HPDE6-E6E7 (cell line): ENCODE measurements at regions not wholly inside any gene's neighbourhood (a gene's known extent, or its start where the extent isn't known, plus 50 kb on each side); places are given as distances from the start of the nearest gene placed in this dataset.

ENCODE experiments used
- DNase-seq: peaks from one replicate; pipeline ENCODE4 v3.0.0; 2011; ENCODE audit warnings: missing footprints; ENCODE audit errors: extremely low spot score

DNA sequence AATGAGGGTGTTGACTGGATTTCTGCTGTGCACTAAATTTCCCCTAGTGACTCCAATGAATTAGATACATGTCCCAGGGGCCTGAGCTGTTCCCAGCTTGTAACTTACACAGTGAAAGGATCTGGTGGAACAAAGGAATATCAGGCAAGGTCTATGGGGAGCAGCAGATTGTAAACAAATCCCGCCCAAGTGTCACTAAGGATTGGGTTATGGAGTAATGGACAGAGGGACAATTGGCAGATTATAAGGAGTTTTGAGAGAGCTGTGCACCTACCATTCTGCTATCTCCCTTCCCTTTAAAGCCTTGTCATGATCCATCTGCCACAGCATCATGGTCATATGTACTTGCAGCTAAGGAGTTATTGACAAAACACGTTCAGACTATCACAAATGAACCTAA lies 183.0 kb downstream of the RAB11FIP2 start:
- DNase-seq = no peak

DNA sequence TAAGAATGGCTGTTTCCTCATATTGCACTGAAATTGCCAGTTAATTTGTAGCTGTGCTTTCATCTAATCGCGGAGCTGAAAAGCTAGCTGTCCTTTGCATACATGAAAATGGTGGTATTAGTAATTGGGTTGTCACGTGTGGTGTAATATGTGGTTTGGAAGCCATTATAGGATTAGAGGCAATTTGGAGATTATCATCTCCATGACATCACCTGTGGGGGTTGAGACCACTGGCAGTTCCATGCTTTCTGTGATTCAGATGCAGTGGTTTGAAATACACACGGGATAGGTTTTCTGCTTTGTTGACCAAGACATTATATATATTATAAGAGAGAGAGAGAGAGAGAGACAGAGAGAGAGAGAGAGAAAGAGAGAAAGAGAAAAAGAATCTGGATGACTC lies 180.8 kb downstream of the RAB11FIP2 start:
- no peak for DNase-seq

DNA sequence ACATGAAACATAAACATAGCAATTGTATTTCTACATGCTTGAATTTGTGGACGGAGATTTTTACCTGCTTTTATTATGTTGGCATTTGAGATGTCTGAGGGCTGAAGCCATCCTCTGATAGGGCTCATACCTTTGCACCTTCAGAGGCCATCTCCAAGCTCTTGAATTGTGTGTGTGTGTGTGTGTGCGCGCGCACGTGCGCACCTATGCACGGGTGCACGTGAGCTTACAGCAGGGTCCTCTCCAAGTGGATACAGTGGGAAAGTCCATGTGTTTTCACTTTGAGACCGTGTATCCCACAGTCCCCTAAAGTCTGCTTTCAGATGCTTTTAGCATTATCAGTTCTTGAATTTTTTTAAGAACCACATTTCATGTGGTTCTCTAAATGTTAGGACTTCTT lies 178.6 kb downstream of the RAB11FIP2 start:
- no peak for DNase-seq

DNA sequence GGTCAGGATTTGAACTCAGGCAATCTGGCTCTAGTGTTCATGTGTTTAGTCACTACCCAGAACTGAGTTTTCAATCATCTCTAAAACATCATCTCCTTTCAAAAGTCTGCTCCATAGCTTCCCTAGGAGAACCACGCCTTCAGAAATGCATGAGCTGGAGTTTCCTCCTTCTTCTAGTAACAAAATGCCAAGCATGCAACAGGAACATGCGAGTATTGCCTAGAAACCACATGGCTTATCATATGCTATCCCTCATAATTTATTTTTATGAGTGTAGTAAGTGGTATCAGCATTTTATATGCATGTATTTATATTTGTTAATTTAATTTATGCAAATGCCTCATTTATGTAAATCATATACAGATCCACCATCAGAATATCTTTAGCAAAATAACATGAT lies 170.9 kb downstream of the RAB11FIP2 start:
- DNase-seq = no peak

DNA sequence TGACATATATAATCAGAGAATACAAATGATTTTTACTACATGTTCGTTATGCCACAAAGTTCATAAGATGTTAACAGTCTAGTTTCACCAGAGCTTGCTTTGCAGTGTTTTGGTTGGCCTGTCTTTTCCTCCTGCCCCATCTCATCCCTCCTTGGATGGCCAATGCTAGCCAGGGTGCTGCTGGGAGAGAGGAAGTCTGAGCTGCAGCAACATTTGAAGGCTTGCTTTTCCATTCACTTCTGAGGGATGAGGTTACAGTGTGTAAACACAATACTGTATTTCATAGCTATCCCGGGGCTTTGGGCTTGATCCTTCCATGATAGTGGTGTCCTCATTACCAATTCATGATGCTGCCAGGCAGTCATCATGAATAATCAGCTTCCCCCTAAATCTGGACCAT lies 170.5 kb downstream of the RAB11FIP2 start:
- DNase-seq = no peak

DNA sequence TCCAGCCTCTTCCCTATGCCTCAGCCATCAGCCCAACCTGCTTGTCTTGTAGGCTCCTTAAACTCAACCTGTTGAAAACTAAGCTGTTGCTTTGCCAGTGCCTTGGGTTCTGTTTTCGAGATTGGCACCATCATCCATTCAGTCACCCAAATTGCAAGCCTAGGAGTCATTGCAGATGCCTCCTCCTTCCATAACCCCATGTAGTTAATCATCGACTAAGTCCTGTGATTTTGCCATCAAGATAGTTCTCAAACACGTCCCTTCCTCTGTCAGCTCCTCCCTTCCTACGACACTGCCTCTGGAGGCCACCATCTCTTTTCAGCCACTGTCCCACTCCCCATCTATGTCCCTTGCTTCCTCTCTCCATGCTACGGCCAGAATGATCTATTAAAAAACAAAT lies 168.1 kb downstream of the RAB11FIP2 start:
- DNase-seq = no peak

DNA sequence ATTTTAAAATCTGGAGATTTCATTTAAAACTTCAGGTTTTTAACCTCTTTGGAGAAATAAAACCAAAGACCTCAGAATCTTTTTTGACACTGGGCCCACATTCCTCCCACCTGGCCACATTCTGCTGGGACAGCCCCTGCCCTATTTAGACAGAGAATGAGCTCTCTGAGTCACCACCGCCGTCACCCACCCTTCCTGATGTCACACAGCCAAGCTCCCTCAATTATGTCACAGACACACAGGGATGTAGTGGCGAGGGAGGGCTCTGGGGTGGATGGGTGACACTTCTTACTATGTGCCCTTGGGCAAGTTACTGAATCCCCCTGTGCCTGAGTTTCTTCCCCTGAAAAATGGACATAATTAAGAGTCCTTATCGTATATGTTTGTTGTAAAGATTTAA lies 162.6 kb downstream of the RAB11FIP2 start:
- no peak for DNase-seq

DNA sequence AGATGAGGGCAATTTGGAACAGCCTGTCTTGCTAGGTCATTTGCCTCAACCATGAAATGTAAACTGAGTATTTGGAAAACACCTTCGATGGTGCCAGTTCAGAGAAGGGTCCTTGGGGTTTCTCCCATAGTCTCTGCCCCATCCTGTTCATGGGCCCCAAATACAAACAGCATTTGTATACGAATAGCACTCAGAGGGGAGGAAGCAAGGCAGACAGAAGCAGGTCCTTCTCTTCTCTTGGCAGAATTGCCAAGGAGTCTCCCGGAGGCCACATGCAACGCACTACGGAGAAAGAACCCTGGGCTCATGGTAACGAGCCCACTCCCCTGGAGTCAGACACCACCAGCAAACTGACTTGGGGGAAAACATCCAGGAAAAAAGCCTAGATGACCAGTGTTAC lies 162.1 kb downstream of the RAB11FIP2 start:
- no peak for DNase-seq

DNA sequence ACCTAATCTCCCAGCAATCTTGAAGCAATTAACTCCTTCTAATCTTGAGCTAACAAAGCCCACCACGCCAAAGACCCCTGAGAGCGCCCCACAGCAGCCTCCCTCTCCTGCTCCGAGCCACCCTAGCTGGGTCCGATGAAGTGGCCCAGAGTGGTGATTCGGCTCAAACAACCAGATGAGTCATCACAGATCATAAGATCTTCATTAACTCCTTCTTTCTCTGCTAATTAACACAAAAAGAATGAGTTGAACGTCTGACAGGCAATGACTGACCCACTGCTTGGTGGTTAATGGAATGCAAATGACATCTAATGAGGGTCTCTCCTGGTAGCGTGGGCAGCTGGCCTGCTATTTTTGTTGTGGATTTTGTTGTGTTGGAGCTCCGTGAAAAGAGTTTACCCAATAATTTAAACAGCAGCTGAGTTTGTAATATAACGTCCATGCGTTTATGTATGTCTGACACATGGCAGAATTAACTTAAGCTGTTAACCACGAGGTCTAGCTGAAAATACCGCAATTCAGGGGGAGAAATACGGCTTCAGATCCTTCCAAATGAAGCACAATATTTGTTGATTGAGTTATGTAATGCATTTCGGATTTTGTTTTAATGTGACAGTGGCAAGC lies 161.4 kb downstream of the RAB11FIP2 start:
- DNase-seq = no peak

DNA sequence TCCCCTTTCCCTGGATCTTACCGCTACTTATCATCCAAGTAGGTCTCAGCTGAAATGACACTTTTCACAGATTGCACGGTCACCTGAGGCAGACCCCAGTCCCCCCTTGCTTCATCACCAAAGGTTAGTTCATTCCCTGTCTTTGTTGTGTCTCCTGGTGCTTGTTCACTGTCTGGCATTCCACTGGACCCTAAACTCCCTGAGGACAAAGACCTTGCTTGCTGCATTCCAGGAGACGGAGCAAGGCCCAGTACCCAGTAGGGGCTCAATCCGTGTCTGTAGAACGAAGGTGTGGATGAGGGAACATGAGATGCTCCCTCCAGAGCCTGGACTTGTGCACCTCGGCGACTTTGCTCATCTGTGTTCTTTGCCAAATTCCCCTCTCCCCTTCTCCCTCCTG lies 160.0 kb downstream of the RAB11FIP2 start:
- no peak for DNase-seq

DNA sequence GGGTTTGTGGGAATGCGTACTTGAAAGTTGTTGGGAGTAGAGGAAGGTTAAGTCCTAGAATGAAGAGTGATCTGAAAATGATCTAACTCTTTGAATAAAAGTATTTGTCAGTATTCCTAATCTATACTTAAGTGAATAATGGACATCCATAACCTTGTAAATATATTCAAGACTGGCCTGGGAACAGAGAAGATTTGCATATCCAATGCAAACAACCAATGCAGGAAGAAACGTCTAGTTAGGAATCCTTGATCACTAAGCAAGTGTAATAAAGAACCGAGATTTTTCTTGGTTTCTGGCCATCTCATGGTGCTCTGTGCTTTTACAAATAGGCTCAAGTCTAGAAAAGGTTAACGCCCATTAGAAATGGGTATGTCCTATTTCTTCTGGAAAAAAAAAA lies 157.1 kb downstream of the RAB11FIP2 start:
- no peak for DNase-seq

DNA sequence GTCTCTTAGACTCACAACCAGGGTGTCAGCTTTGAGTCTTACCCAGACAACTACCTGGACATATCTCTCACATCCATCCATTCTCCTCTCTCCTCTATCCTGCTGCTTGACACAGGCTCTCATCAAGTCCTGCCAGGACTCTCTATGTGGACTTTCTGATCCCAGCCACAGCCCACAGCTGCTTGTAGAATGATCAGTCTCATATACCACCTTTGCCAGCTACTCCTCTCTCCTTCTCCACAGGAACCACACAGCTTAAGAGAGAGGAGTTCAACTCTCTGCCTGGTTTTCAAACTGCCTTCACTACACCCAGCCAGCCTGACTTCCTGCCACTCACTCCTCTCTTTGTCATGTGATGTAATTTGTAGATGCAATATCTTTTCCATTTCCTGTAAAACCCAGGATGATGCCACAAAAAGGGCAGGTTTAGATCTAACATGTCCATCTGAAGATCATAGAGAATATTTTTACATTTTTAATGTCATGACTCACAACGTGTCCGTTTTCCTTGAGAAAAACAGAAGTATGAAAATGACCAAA lies 154.0 kb downstream of the RAB11FIP2 start:
- no peak for DNase-seq

DNA sequence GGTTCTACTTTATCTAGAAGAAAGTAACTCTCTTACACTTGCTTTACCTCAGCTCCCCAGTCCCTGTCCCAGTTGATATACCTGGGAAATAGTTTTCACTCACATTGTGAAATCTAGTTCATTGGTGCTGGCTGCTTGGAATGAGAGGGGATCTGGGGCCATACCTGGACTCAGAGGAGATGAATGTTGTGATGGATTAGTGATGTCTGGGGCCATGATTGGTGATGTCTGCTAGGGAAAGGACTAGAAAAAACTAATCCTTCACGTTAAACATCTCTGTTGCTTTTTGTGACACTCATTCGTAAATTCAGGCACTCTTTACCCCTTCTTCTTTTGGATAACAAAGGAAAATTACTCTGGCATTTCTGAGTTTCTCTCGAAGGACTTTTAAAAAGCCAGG lies 152.4 kb downstream of the RAB11FIP2 start:
- no peak for DNase-seq

DNA sequence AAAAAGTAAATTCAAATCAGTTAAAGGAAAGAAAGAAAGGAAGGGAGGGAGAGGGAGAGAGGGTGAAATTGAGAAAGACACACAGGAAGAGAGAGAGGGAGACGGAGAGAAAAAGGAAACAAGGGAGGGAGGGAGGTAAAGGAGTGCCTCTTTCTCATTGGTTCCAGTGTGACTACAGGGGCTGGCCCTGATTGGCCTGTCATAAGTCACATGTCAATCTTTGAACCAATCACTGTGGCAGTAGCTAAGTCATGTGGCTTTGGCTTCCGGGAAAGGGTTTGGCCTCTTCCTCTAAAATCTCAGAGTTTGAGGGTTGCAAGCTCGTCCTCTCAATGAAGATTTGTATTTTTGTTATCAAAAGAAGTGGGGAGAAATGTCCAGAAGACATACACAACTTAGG lies 150.2 kb downstream of the RAB11FIP2 start:
- no peak for DNase-seq

DNA sequence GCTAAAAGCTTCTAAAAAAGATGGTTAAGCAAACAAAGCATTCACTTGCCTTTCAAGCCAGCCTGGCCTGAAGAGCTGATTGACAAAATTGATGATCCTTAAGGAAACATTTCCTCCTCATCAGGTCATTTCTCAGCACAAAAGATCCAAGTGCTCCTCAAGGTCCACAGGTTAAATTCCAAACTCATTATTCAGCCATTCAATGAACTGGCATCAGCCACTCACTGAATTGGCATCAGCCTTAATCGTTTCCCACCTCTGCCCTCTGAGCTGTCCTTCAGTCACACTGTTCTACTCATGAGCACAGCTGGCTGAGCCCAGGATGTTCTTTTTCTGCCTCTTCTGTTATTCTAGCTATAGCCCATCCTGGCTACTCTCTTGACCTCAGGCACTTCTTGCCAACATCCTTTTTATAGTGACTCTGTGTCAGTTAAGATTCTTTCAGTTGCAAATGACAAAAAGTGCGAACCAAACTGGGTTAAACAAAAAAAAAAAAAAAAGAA lies 147.5 kb downstream of the RAB11FIP2 start:
- no peak for DNase-seq

DNA sequence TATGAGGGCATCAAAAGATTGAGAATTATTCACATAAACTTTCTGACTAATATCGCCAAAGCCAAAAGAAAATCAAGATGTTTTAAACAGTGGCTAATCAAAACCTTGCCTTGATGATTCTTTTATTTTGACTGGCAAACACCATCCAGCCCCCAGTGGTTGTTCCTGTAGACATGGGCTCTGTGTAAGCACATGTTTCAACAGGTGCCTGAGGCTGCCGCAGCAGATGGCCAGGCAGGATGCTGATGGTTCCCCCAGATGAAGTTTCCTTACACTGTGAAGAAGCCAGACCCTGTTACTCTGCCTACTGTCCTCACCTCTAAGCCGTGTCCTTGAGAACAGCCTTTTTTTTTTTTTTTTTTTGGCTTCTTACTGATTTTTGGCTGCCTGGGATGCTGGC lies 146.5 kb downstream of the RAB11FIP2 start:
- DNase-seq = no peak

DNA sequence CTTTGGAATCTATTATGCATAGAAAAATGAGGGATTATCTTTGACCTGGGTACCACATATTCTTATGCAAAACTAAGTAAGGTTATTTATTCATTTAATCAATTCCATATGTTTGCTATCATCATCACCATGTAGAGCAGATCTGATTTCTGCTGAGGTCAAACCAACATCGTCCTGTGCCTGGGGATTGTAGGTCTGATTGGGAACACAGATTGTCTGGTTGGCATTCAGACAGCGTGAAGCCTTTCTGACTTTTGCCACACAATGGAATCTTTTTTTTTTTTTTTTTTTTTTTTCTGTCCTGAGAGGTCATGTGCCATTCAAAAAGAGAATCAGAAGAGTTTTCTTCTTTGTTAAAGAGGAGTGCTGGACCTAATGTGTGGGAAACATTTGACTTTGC lies 142.9 kb downstream of the RAB11FIP2 start:
- DNase-seq = no peak

DNA sequence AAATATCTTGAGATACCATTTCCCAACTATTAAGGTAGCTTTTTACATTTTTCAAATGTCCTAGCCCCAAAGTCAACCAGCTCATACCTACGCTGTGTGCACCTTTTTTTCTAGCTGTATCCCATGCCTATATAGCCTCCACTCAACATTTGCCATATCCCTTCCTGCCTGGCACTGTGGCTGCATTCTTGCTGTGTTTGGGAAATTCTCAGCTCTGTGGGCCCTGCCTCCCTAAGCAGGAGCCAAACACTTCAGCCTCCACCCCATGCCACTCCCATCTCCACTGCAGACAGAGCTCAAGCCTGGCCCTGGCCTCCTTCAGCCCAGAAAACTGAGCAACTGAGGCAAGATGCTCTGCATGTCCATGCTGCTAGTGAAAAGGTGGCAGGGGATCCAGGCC lies 141.3 kb downstream of the RAB11FIP2 start:
- no peak for DNase-seq

DNA sequence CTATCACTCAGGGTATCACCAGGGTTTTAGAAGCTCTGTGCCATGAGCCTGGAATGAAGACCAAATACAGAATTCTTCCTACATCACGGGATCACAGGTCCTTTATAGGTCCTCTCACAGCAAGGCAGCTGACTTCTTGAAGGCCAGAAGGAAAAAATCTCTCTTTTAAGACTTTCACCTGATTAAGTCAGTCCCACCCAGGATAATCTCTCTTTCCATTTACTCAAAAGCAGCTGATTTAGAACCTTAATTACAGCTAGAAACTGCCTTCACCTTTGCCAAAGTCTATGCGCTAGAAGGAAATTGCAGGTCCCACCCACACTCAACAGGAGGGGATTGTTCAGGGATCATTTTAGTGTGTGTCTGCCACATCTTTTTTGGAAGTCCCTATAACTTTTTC lies 135.1 kb downstream of the RAB11FIP2 start:
- DNase-seq = no peak

DNA sequence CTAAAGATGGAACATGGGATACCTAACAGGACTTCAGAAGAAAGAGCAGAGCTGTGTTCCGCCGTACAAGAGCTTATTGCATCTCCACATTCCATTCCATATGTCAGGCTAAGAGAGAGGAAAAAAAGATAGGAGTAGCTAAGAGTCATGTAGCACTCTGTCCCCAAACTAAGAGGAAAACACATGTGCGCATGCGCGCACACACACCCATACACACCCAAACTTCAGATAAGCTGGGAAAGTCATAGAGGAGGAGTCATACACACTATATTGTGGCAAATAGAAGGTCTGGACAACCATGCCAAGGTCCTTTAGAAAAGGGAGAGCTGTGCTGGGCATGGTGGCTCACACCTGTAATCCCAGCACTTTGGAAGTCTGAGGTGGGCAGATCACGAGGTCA lies 132.4 kb downstream of the RAB11FIP2 start:
- DNase-seq = no peak

DNA sequence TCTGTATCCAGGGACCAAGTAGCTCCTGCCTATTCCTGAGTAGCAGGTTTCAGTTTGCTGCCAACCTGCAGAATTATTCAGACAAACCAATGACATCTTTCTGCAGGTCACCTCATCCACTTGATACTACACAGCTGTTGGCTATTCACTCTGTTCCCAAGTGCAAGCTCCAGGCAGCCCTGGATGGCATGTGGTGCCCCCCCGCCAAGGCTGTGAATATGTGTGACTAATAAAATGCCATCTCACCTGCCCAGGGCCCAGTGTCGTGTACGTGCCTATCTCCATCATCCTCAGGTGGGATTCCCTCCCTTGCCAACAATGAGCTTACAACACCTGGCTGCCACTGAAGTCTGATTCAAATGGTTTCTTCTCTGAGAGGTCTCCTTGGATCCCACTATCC lies 125.8 kb downstream of the RAB11FIP2 start:
- no peak for DNase-seq

DNA sequence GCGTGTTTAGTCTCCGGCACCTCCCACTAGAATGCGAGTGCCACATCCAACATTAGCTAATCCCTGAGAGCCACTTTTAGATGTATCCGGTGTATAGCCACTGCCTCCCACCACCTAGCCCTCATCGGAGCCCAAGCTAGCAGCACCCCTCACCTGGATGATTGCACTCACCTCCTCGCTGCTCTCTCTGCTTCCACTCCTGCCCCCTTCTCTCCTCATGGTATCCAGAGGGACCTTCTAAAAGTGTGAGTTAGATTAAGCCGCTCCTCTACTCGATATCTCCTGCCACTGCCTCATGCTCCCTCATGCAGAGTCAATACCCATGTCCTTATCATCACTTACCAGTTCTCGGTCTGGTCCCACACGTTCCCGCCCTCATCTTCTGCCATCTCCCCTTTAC lies 125.3 kb downstream of the RAB11FIP2 start:
- no peak for DNase-seq

DNA sequence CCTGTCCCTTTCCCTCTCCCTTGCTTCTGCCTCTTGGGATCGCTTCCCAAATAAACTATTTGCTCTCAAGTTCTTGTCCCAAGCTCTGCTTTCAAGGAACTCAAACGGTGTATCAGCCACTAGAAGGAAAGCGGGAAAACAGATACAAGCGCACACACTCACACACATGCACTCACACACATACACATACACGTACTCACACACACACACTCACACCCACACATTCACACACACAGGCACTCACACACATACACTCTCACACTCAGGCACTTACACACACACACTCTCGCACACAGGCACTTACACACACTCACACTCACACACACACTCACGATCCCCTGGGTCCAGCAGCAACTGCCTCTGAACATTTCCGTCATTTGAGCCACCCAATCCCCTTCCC lies 121.9 kb downstream of the RAB11FIP2 start:
- no peak for DNase-seq

DNA sequence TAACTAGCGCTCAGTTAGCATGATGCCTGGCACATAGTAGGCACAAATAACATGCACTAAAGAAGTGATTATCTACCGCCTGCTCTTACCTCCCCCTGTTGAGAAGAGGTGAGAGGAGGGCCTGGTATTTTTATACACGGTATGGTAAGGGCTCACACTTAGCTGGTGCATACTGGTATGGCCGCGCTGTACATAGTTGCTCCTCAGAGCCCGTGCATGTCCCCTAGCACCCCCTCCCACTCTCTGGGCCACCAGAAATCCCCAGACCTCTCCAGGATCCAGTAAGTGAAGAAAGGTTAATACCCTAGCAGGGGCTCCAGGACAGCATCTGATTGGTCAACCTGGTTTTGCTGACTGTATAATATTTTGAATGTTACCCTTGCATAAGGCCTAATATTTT lies 121.4 kb downstream of the RAB11FIP2 start:
- DNase-seq = no peak
